Hepatocyte (in vitro differentiated cells): ENCODE measurements at regions not wholly inside any gene's neighbourhood (a gene's known extent, or its start where the extent isn't known, plus 50 kb on each side); places are given as distances from the start of the nearest gene placed in this dataset.

Experiments
- DNase-seq: peaks from one replicate; pipeline ENCODE4 v3.0.0-alpha.2; 2016; ENCODE audit warnings: low spot score
- H2AFZ ChIP-seq: fragments of 200-600 bp; sonication (generic); 2 replicates; pipeline ENCODE4 v1.6.0; 2016; ENCODE audit warnings: antibody characterized with exemption, mild to moderate bottlenecking
- H3K27ac ChIP-seq: fragments of 200-600 bp; sonication (generic); 2 replicates; pipeline ENCODE4 v1.5.1; 2016; ENCODE audit warnings: mild to moderate bottlenecking
- H3K27me3 ChIP-seq: fragments of 200-600 bp; sonication (generic); 2 replicates; pipeline ENCODE4 v1.6.1; 2016
- H3K36me3 ChIP-seq: fragments of 200-600 bp; sonication (generic); replicated peaks from 2 replicates; pipeline ENCODE4 v1.5.1; 2016; ENCODE audit warnings: low read depth; ENCODE audit not compliant: insufficient read depth
- H3K4me1 ChIP-seq: fragments of 200-600 bp; sonication (generic); 2 replicates; pipeline ENCODE4 v1.5.1; 2016; ENCODE audit warnings: mild to moderate bottlenecking, moderate library complexity; ENCODE audit not compliant: insufficient read depth
- H3K4me2 ChIP-seq: fragments of 200-600 bp; sonication (generic); 2 replicates; pipeline ENCODE4 v1.6.0; 2016
- H3K4me3 ChIP-seq: fragments of 200-600 bp; sonication (generic); 2 replicates; pipeline ENCODE4 v1.5.1; 2016; ENCODE audit warnings: mild to moderate bottlenecking
- H3K79me2 ChIP-seq: fragments of 200-600 bp; sonication (generic); 2 replicates; pipeline ENCODE4 v1.6.0; 2017; ENCODE audit warnings: mild to moderate bottlenecking
- H3K9me2 ChIP-seq: fragments of 200-600 bp; sonication (generic); replicated peaks from 2 replicates; pipeline ENCODE4 v1.6.0; 2017; ENCODE audit warnings: mild to moderate bottlenecking; ENCODE audit not compliant: insufficient read depth
- H3K9me3 ChIP-seq: fragments of 200-600 bp; sonication (generic); 2 replicates; pipeline ENCODE4 v1.5.1; 2016; ENCODE audit warnings: low read depth, mild to moderate bottlenecking
- H4K20me1 ChIP-seq: fragments of 200-600 bp; sonication (generic); 2 replicates; pipeline ENCODE4 v1.6.0; 2016; ENCODE audit warnings: mild to moderate bottlenecking; ENCODE audit not compliant: insufficient read depth, poor library complexity, severe bottlenecking
- CTCF ChIP-seq: fragments of 200-600 bp; sonication (generic); IDR thresholded peaks from 2 replicates; pipeline ENCODE4 v1.5.1; 2016; ENCODE audit warnings: antibody characterized with exemption, mild to moderate bottlenecking; ENCODE audit not compliant: poor library complexity
- EZH2 ChIP-seq: fragments of 200-600 bp; sonication (generic); IDR thresholded peaks from 2 replicates; pipeline ENCODE4 v1.6.1; 2016; ENCODE audit warnings: antibody characterized with exemption, mild to moderate bottlenecking, borderline replicate concordance
- EZH2phosphoT487 ChIP-seq: fragments of 200-600 bp; sonication (generic); IDR thresholded peaks from one replicate; pipeline ENCODE4 v1.6.1; 2018; ENCODE audit warnings: antibody characterized with exemption, mild to moderate bottlenecking, low read depth, moderate library complexity; ENCODE audit not compliant: unreplicated experiment, severe bottlenecking
- WGBS: methylation state at CpG from one replicate; pipeline ENCODE4 v1.1.6; 2016; ENCODE audit warnings: low lambda C conversion rate; ENCODE audit errors: missing lambda C conversion rate; 5-methylcytosine and 5-hydroxymethylcytosine counted together

- Histone ChIP-seq H2AFZ (no peak overlapping the region), H3K27ac (no peak overlapping the region), H3K9me3 (no peaks in the 10 kb centered on the region), H3K4me1 (no peaks in the 10 kb centered on the region), H3K4me2 (no peak overlapping the region), H4K20me1 (no peaks in the 10 kb centered on the region), H3K79me2 (no peaks in the 10 kb centered on the region), H3K4me3 (no peak overlapping the region), H3K9me2 (no peaks in the 10 kb centered on the region), H3K27me3 (no peaks in the 10 kb centered on the region), H3K36me3 (no peaks in the 10 kb centered on the region)
- 86% methylated on average over 4 of the region's 4 CpGs for WGBS
- no peak for TF ChIP-seq CTCF
- DNase-seq, result no peak
Measured at GRCh38 chr2:126748188-126748760, 92.3 kb downstream of the GYPC start.

DNA sequence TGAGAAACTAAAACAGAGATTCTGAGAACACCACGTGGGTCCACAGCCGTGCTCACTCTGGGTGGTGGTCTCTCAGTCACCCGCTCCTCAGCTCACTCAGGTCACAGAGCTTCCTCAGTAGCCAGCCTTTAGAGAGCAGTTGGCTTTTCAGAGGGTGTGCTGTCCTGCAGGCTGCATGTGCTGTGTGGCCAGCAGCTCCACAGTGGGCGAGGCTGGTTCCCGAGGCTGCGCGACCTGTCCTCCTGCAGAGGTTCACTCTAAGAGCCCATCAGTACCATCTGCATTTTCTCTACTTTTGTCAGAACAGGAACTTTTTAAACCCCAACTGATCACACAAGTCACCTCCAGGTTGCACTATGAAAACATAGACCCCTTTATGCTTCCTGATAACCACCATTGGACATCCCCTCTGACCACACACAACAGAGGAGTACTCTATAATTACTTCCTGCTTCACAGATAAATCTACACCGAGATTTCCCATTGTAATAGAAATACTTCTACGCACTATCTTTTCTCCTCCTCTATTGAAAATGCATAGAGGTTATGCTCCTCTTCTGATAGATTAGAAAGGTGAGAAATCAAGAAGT is 93.1 kb downstream of the GYPC start:
- no peaks in the 10 kb centered on the region for H3K9me3 ChIP-seq
- no peaks in the 10 kb centered on the region for H3K36me3 ChIP-seq
- H3K4me1 ChIP-seq, result no peaks in the 10 kb centered on the region
- DNase-seq, result no peak
- H4K20me1 ChIP-seq, result no peaks in the 10 kb centered on the region
- H3K4me2 ChIP-seq, result no peak overlapping the region
- WGBS, result 92% methylated on average over 9 of the region's 9 CpGs
- H3K4me3 ChIP-seq, result no peak overlapping the region
- H3K9me2 ChIP-seq, result no peaks in the 10 kb centered on the region
- no peak overlapping the region for H3K27ac ChIP-seq
- H3K79me2 ChIP-seq, result no peaks in the 10 kb centered on the region
- no peaks in the 10 kb centered on the region for H3K27me3 ChIP-seq
- H2AFZ ChIP-seq, result no peak overlapping the region
- TF ChIP-seq CTCF (no peak), EZH2 (no peak), EZH2phosphoT487 (no peak)

GRCh38 chr2:126749537-126749936 is 93.6 kb downstream of the GYPC start:
- H3K4me1 ChIP-seq, result no peaks in the 10 kb centered on the region
- H3K4me3 ChIP-seq, result no peak overlapping the region
- H3K36me3 ChIP-seq, result no peaks in the 10 kb centered on the region
- H3K9me3 ChIP-seq, result no peaks in the 10 kb centered on the region
- H4K20me1 ChIP-seq, result no peaks in the 10 kb centered on the region
- 56% methylated on average over 1 of the region's 1 CpG for WGBS
- no peaks in the 10 kb centered on the region for H3K9me2 ChIP-seq
- H3K27me3 ChIP-seq, result no peaks in the 10 kb centered on the region
- no peak for TF ChIP-seq CTCF
- no peak for TF ChIP-seq EZH2
- TF ChIP-seq EZH2phosphoT487, result no peak
- H3K27ac ChIP-seq, result no peak overlapping the region
- DNase-seq, result no peak
- H3K79me2 ChIP-seq, result no peaks in the 10 kb centered on the region
- H2AFZ ChIP-seq, result no peak overlapping the region
- H3K4me2 ChIP-seq, result no peak overlapping the region
